ENCODE measurements at regions not wholly inside any gene's neighbourhood (a gene's known extent, or its start where the extent isn't known, plus 50 kb on each side); places are given as distances from the start of the nearest gene placed in this dataset.

DNA sequence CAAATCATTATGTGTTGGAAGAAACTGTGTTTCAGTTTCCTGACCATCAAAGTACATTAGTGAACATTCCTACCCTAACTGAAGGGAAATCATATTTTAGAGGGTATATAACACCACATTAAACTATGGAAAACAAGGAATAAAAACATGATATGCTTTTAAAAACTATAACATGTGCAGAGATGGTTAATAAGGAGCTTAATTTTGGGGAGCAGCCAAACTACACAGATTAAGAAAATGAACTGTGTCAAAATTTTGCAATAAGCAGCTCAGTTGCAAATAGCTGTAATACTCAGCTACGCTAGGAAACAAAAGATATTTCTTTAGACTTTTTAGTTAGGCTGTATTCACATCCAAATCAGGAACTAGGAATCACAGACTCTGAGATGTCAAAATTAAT is 1115.7 kb upstream of the CELF2 start:
- no peak for DNase-seq (ENCODE audit: low read depth)
- TF ChIP-seq, protein P1, sequence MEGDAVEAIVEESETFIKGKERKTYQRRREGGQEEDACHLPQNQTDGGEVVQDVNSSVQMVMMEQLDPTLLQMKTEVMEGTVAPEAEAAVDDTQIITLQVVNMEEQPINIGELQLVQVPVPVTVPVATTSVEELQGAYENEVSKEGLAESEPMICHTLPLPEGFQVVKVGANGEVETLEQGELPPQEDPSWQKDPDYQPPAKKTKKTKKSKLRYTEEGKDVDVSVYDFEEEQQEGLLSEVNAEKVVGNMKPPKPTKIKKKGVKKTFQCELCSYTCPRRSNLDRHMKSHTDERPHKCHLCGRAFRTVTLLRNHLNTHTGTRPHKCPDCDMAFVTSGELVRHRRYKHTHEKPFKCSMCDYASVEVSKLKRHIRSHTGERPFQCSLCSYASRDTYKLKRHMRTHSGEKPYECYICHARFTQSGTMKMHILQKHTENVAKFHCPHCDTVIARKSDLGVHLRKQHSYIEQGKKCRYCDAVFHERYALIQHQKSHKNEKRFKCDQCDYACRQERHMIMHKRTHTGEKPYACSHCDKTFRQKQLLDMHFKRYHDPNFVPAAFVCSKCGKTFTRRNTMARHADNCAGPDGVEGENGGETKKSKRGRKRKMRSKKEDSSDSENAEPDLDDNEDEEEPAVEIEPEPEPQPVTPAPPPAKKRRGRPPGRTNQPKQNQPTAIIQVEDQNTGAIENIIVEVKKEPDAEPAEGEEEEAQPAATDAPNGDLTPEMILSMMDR (IDR thresholded peaks at IDR 0.05; ENCODE audit: low read depth, low read length, missing control alignments), result no peak
- no peak overlapping the region for H3K4me3 ChIP-seq (ENCODE audit: low read depth, low read length)

DNA sequence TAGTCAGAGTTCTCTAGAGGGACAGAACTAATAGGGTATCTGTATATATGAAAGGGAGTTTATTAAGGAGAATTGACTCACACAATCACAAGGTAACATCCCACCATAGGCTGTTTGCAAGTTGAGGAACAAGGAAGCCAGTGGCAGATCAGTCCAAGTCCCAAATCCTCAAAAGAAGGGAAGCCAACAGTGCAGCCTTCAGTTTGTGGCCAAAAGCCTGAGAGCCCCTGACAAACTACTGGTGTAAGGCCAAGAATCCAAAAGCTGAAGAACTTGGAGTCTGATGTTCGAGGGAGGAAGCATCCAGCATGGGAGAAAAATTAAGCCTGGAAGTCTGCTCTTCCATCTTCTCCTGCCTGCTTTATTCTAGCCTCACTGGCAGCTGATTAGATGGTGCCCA is 1107.2 kb upstream of the CELF2 start:
- TF ChIP-seq, protein P1 (IDR thresholded peaks at IDR 0.05; ENCODE audit: low read depth, low read length, missing control alignments), result no peak
- no peak for DNase-seq (ENCODE audit: low read depth)
- no peak overlapping the region for H3K4me3 ChIP-seq (ENCODE audit: low read depth, low read length)

DNA sequence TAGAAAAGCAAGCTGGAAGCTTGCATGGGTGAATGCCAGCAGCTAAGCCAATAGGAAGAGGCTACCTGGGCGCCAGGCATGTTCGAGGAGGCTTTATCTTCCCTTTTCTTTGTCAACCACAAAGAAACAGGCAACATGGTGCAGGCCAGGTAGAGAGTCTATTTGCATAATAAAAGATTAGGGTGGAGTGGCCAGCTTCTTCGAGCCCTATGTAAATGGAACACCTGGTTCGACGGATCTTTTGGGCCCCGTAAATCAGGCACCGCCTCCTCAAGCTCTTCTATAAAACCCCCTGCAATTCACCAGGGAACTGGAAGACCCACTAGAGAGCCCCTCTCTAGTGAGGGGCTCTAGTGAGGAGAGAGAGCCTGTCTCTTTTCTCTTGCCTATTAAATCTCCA is 1106.2 kb upstream of the CELF2 start:
- no peak overlapping the region for H3K4me3 ChIP-seq (ENCODE audit: low read depth, low read length)
- TF ChIP-seq, protein P1 (IDR thresholded peaks at IDR 0.05; ENCODE audit: low read depth, low read length, missing control alignments), result no peak
- no peak for DNase-seq (ENCODE audit: low read depth)

DNA sequence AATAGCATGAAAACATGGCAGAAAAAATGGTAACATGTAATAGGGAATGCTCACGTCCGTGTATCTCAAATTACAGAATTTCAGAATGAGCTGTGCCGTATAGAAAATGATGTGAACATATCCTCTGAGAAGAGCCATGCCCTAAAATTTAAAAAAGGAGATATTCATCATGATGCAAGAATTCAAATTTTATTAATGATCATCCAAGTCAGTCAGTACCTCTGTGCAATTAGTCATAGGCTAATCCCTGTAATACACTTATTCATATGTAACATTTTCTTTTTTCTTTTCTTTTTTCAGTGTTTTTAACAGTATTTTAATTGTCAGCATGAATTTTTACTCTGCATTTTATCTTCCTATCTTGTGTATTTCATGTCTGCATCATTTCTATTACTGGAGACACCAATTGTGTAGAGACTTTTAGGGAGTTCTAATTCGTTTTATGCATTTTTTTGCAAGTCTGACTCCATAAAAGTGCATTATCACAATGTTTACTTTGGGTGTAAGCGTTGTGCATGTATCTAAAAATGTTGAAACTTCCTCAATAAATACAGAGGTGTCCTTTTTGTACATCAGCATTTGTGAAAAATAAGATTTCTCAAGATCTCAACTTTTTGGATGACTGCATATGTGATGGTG is 1103.7 kb upstream of the CELF2 start:
- TF ChIP-seq, protein P1 (IDR thresholded peaks at IDR 0.05; ENCODE audit: low read depth, low read length, missing control alignments), result no peak
- no peak for DNase-seq (ENCODE audit: low read depth)
- H3K4me3 ChIP-seq (ENCODE audit: low read depth, low read length), result no peak overlapping the region

DNA sequence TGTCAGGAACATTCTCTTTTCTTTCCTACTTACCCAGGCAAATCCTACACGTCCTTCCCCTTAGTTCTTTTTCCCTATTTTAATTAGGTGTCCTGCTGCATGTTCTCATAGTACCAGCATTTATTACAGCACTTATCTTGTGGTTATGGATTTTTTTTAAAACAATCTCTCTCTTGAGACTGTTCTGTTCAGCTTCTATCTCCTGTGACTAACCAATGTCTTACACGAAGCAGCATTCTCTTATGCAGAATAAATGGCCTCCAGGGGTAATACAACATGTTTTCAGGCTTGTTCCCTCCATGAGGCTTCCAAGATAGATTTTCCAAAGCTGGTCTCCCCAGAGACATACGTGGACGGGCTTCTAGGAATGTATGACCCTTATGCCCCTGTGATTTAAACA is 1096.1 kb upstream of the CELF2 start:
- no peak overlapping the region for H3K4me3 ChIP-seq (ENCODE audit: low read depth, low read length)
- no peak for DNase-seq (ENCODE audit: low read depth)
- TF ChIP-seq, protein P1 (IDR thresholded peaks at IDR 0.05; ENCODE audit: low read depth, low read length, missing control alignments), result no peak

DNA sequence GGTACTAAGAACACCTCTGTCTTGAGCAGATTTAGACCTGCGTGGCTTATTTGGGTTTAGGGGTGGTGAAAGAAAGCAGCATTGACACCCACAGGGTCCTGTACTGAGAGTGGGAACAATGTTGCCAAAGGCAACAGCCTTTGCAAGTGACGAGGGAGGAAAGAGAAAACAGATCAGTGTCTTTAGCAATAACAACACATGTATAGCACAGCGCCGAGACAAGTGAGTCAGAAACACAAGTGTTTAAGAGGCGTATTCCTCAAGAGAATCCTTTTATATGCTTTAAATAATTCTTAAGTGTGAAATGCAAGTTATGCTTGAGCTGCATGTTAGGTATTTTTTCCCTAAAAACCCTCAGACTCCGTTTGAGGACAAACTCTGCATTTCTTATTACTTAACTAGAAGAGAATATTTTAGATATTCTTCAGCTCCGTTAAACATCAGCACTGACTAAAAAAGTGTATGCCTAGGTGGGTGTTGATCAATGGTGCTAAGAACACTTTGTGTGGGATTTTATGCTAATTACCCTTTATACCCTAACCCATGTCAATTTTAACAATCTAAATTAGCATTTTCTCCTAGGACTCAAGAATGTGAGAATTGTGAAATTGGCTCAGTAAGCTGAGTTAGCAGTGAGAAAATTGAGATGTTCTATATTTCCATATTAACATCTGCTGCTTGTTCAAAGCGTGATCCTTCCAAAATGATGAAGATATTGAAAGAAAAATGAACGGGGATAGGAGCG is 1095.4 kb upstream of the CELF2 start:
- TF ChIP-seq, protein P1 (IDR thresholded peaks at IDR 0.05; ENCODE audit: low read depth, low read length, missing control alignments), result no peak
- H3K4me3 ChIP-seq (ENCODE audit: low read depth, low read length), result no peak overlapping the region
- no peak for DNase-seq (ENCODE audit: low read depth)

DNA sequence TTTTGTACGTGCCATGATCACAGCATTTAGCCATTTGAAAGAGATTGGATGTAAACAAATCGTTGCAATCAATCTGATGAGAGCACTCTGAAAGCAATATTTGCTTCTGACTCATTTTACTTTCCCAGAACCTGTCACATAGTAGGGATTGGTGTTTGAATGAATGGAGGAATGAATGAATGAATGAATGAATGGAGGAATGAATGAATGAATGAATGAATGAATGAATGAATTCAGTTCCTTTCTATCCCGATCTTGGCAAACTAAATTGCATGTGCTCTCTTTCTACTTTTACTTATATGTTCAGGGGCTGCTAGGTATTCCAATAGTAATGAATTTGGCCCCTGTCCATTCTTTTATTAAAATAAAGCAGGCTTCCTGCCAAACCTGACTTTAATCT is 1091.7 kb upstream of the CELF2 start:
- TF ChIP-seq, protein P1 (IDR thresholded peaks at IDR 0.05; ENCODE audit: low read depth, low read length, missing control alignments), result no peak
- H3K4me3 ChIP-seq (ENCODE audit: low read depth, low read length), result no peak overlapping the region
- no peak for DNase-seq (ENCODE audit: low read depth)
